GM23248 (cell line): ENCODE measurements at regions not wholly inside any gene's neighbourhood (a gene's known extent, or its start where the extent isn't known, plus 50 kb on each side); places are given as distances from the start of the nearest gene placed in this dataset.

Experiments
- DNase-seq: peaks from one replicate; pipeline ENCODE4 v3.0.0-alpha.2; 2015
- H2AFZ ChIP-seq: fragments of 200-600 bp; sonication (generic); 2 replicates; pipeline ENCODE4 v1.6.1; 2016; ENCODE audit warnings: antibody characterized with exemption
- H3F3A ChIP-seq: fragments of 200-600 bp; sonication (generic); 2 replicates; pipeline ENCODE4 v1.6.1; 2016; ENCODE audit warnings: mild to moderate bottlenecking, antibody characterized with exemption, mixed run types; ENCODE audit not compliant: insufficient read depth
- H3K27ac ChIP-seq: fragments of 200-600 bp; sonication (generic); 2 replicates; pipeline ENCODE4 v1.5.1; 2016; ENCODE audit warnings: mild to moderate bottlenecking
- H3K27me3 ChIP-seq: fragments of 200-600 bp; sonication (generic); replicated peaks from 2 replicates; pipeline ENCODE4 v1.6.1; 2016; ENCODE audit warnings: mild to moderate bottlenecking; ENCODE audit not compliant: insufficient read depth
- H3K36me3 ChIP-seq: fragments of 200-600 bp; sonication (generic); 2 replicates; pipeline ENCODE4 v1.6.1; 2016; ENCODE audit warnings: low read depth, mild to moderate bottlenecking
- H3K4me1 ChIP-seq: fragments of 200-600 bp; sonication (generic); 2 replicates; pipeline ENCODE4 v1.6.1; 2016; ENCODE audit warnings: mild to moderate bottlenecking; ENCODE audit not compliant: insufficient read depth
- H3K4me2 ChIP-seq: fragments of 200-600 bp; sonication (generic); one replicate; pipeline ENCODE4 v1.6.1; 2016; ENCODE audit warnings: mild to moderate bottlenecking; ENCODE audit not compliant: unreplicated experiment
- H3K4me3 ChIP-seq: fragments of 200-600 bp; sonication (generic); 2 replicates; pipeline ENCODE4 v1.5.1; 2016; ENCODE audit warnings: mild to moderate bottlenecking
- H3K79me2 ChIP-seq: fragments of 200-600 bp; sonication (generic); 2 replicates; pipeline ENCODE4 v1.6.1; 2016; ENCODE audit warnings: mild to moderate bottlenecking; ENCODE audit not compliant: insufficient read depth
- H3K9ac ChIP-seq: fragments of 200-600 bp; sonication (generic); 2 replicates; pipeline ENCODE4 v1.6.1; 2016; ENCODE audit warnings: mild to moderate bottlenecking
- H3K9me2 ChIP-seq: fragments of 200-600 bp; sonication (generic); 2 replicates; pipeline ENCODE4 v1.6.1; 2016; ENCODE audit warnings: mixed run types, mild to moderate bottlenecking, moderate library complexity; ENCODE audit not compliant: insufficient read depth
- H3K9me3 ChIP-seq: fragments of 200-600 bp; sonication (generic); one replicate; pipeline ENCODE4 v1.6.1; 2017; ENCODE audit warnings: low read depth
- H4K20me1 ChIP-seq: fragments of 200-600 bp; sonication (generic); 2 replicates; pipeline ENCODE4 v1.6.0; 2016; ENCODE audit not compliant: insufficient read depth
- EZH2 ChIP-seq: fragments of 200-600 bp; sonication (generic); IDR thresholded peaks from 2 replicates; pipeline ENCODE4 v1.6.1; 2018; ENCODE audit warnings: antibody characterized with exemption, mild to moderate bottlenecking; ENCODE audit not compliant: insufficient read depth, poor library complexity, severe bottlenecking
- EZH2phosphoT487 ChIP-seq: fragments of 200-600 bp; sonication (generic); IDR thresholded peaks from 2 replicates; pipeline ENCODE4 v1.6.1; 2018; ENCODE audit warnings: antibody characterized with exemption, moderate library complexity, mild to moderate bottlenecking, low read depth; ENCODE audit not compliant: insufficient read depth
- WGBS, 2 experiments: methylation state at CpG; one replicate each; pipeline ENCODE4 v1.1.6; 2015 to 2017; ENCODE audit warnings: low lambda C conversion rate in 2 of 2, low coverage in 1 of 2; ENCODE audit errors: missing lambda C conversion rate in 2 of 2; 5-methylcytosine and 5-hydroxymethylcytosine counted together
- in situ Hi-C: fragments of 300-500 bp; cut with MboI; formaldehyde crosslinking; loops from 2 replicates; pipeline ENCODE4 v1.15.0; 2020

GRCh38 chr3:103337179-103337845, 902.5 kb downstream of the ZPLD1 start:
- Histone ChIP-seq H3K9me3 (no peaks in the 10 kb centered on the region), H4K20me1 (no peaks in the 10 kb centered on the region), H3K4me1 (no peaks in the 10 kb centered on the region), H3K9ac (no peak overlapping the region), H3K79me2 (no peaks in the 10 kb centered on the region), H3K27me3 (no peaks in the 10 kb centered on the region), H3K27ac (no peak overlapping the region), H3K36me3 (no peaks in the 10 kb centered on the region), H3F3A (no peaks in the 10 kb centered on the region), H3K9me2 (no peaks in the 10 kb centered on the region), H3K4me2 (no peak overlapping the region), H3K4me3 (no peak overlapping the region), H2AFZ (no peak overlapping the region)
- in situ Hi-C loops: no loop called here
- DNase-seq: no peak
- WGBS, 2 experiments: 25% methylated on average over 2 of the region's 2 CpGs
- TF ChIP-seq EZH2phosphoT487 (no peak), EZH2 (no peak)

GRCh38 chr3:103341078-103341606, 906.3 kb downstream of the ZPLD1 start:
- no peak overlapping the region for H3K27ac ChIP-seq
- H3K9me3 ChIP-seq: no peaks in the 10 kb centered on the region
- H2AFZ ChIP-seq: no peak overlapping the region
- no peaks in the 10 kb centered on the region for H3K4me1 ChIP-seq
- TF ChIP-seq EZH2 (no peak), EZH2phosphoT487 (no peak)
- H3K79me2 ChIP-seq: no peaks in the 10 kb centered on the region
- H3K4me2 ChIP-seq: no peak overlapping the region
- no peaks in the 10 kb centered on the region for H3K36me3 ChIP-seq
- no peak overlapping the region for H3K9ac ChIP-seq
- no peaks in the 10 kb centered on the region for H3F3A ChIP-seq
- no peaks in the 10 kb centered on the region for H3K9me2 ChIP-seq
- H3K27me3 ChIP-seq: no peaks in the 10 kb centered on the region
- no peaks in the 10 kb centered on the region for H4K20me1 ChIP-seq
- DNase-seq: no peak
- in situ Hi-C loops: no loop called here
- WGBS, 2 experiments: 41 to 50% methylated on average over 4 of the region's 4 CpGs
- H3K4me3 ChIP-seq: no peak overlapping the region

- Histone ChIP-seq H3K27me3 (no peaks in the 10 kb centered on the region), H3K4me1 (no peaks in the 10 kb centered on the region), H3K79me2 (no peaks in the 10 kb centered on the region), H3K9me3 (no peaks in the 10 kb centered on the region), H3K4me3 (no peak overlapping the region), H3K27ac (no peak overlapping the region), H4K20me1 (no peaks in the 10 kb centered on the region), H3K9ac (no peak overlapping the region), H2AFZ (no peak overlapping the region), H3F3A (no peaks in the 10 kb centered on the region), H3K4me2 (no peak overlapping the region), H3K9me2 (no peaks in the 10 kb centered on the region), H3K36me3 (no peaks in the 10 kb centered on the region)
- no peak for DNase-seq
- WGBS, 2 experiments: 6 to 16% methylated on average over 4 of the region's 4 CpGs
- in situ Hi-C loops: no loop called here
- TF ChIP-seq EZH2phosphoT487: no peak
- TF ChIP-seq EZH2: no peak
Observed at GRCh38 chr3:103342205-103342731, 907.5 kb downstream of the ZPLD1 start.

- Histone ChIP-seq H3K79me2 (no peaks in the 10 kb centered on the region), H2AFZ (no peak overlapping the region), H3K4me1 (no peaks in the 10 kb centered on the region), H3K9me3 (no peaks in the 10 kb centered on the region), H4K20me1 (no peaks in the 10 kb centered on the region), H3K27me3 (no peaks in the 10 kb centered on the region), H3K9me2 (no peaks in the 10 kb centered on the region), H3F3A (no peaks in the 10 kb centered on the region), H3K9ac (no peak overlapping the region), H3K36me3 (no peaks in the 10 kb centered on the region), H3K27ac (no peak overlapping the region), H3K4me2 (no peak overlapping the region), H3K4me3 (no peak overlapping the region)
- no peak for TF ChIP-seq EZH2
- TF ChIP-seq EZH2phosphoT487: no peak
- DNase-seq: no peak
- in situ Hi-C loops: no loop called here
- 18% methylated on average over 4 of the region's 4 CpGs for WGBS, 2 experiments
Observed at GRCh38 chr3:103349760-103350159, 914.9 kb downstream of the ZPLD1 start.
